SJSA1 (cell line): ENCODE measurements at regions not wholly inside any gene's neighbourhood (a gene's known extent, or its start where the extent isn't known, plus 50 kb on each side); places are given as distances from the start of the nearest gene placed in this dataset.

Experiments used
- DNase-seq, 2 experiments: peaks; one replicate each; pipeline ENCODE4 v3.0.0-alpha.2; 2015 to 2020; ENCODE audit warnings: low spot score in 2 of 2, low read depth in 1 of 2
- H3K27ac ChIP-seq: fragments of 250-450 bp; sonication (Bioruptor Pico); 2 replicates; pipeline ENCODE4 v1.5.1; 2020; ENCODE audit warnings: mild to moderate bottlenecking, moderate library complexity
- H3K27me3 ChIP-seq: fragments of 250-450 bp; sonication (Bioruptor Pico); replicated peaks from 2 replicates; pipeline ENCODE4 v1.5.1; 2020; ENCODE audit warnings: mild to moderate bottlenecking, moderate library complexity
- H3K36me3 ChIP-seq: fragments of 250-450 bp; sonication (Bioruptor Pico); 2 replicates; pipeline ENCODE4 v1.5.1; 2020; ENCODE audit warnings: mild to moderate bottlenecking
- H3K4me1 ChIP-seq: fragments of 250-450 bp; sonication (Bioruptor Pico); replicated peaks from 2 replicates; pipeline ENCODE4 v1.6.1; 2021; ENCODE audit warnings: mild to moderate bottlenecking
- H3K4me3 ChIP-seq: fragments of 250-450 bp; sonication (Bioruptor Pico); 2 replicates; pipeline ENCODE4 v1.5.1; 2020; ENCODE audit warnings: mild to moderate bottlenecking
- H3K9me3 ChIP-seq: fragments of 250-450 bp; sonication (Bioruptor Pico); replicated peaks from 2 replicates; pipeline ENCODE4 v1.5.1; 2020; ENCODE audit warnings: mild to moderate bottlenecking

GRCh38 chr4:13844740-13845139 is 217.2 kb upstream of the BOD1L1 start:
- no peak overlapping the region for H3K4me3 ChIP-seq
- H3K36me3 ChIP-seq = no peaks in the 10 kb centered on the region
- no peaks in the 10 kb centered on the region for H3K4me1 ChIP-seq
- no peak for DNase-seq
- H3K27ac ChIP-seq = no peak overlapping the region
- H3K27me3 ChIP-seq = no peaks in the 10 kb centered on the region
- no peaks in the 10 kb centered on the region for H3K9me3 ChIP-seq

- H3K4me1 ChIP-seq = no peaks in the 10 kb centered on the region
- DNase-seq = no peak
- H3K27ac ChIP-seq = no peak overlapping the region
- H3K36me3 ChIP-seq = no peaks in the 10 kb centered on the region
- H3K4me3 ChIP-seq = no peak overlapping the region
- H3K9me3 ChIP-seq = no peaks in the 10 kb centered on the region
- H3K27me3 ChIP-seq = no peaks in the 10 kb centered on the region
Observed at GRCh38 chr4:13849778-13850177, 222.3 kb upstream of the BOD1L1 start.

GRCh38 chr4:13851085-13851940 is 223.8 kb upstream of the BOD1L1 start:
- H3K27ac ChIP-seq = no peak overlapping the region
- H3K4me3 ChIP-seq = no peak overlapping the region
- no peaks in the 10 kb centered on the region for H3K27me3 ChIP-seq
- H3K4me1 ChIP-seq = no peaks in the 10 kb centered on the region
- no peaks in the 10 kb centered on the region for H3K9me3 ChIP-seq
- DNase-seq = no peak
- H3K36me3 ChIP-seq = no peaks in the 10 kb centered on the region

- H3K4me3 ChIP-seq = no peak overlapping the region
- no peaks in the 10 kb centered on the region for H3K4me1 ChIP-seq
- H3K27me3 ChIP-seq = no peaks in the 10 kb centered on the region
- H3K9me3 ChIP-seq = no peaks in the 10 kb centered on the region
- H3K36me3 ChIP-seq = no peaks in the 10 kb centered on the region
- no peak overlapping the region for H3K27ac ChIP-seq
- DNase-seq = no peak
Observed at GRCh38 chr4:13852411-13852810, 224.9 kb upstream of the BOD1L1 start.

GRCh38 chr4:13856387-13856786 is 228.9 kb upstream of the BOD1L1 start:
- H3K4me3 ChIP-seq = no peak overlapping the region
- no peak overlapping the region for H3K27ac ChIP-seq
- H3K4me1 ChIP-seq = no peaks in the 10 kb centered on the region
- no peaks in the 10 kb centered on the region for H3K36me3 ChIP-seq
- no peaks in the 10 kb centered on the region for H3K9me3 ChIP-seq
- no peaks in the 10 kb centered on the region for H3K27me3 ChIP-seq
- DNase-seq = no peak

- Histone ChIP-seq H3K27ac (no peak overlapping the region), H3K27me3 (no peaks in the 10 kb centered on the region), H3K4me3 (no peak overlapping the region), H3K9me3 (no peaks in the 10 kb centered on the region), H3K36me3 (no peaks in the 10 kb centered on the region), H3K4me1 (no peaks in the 10 kb centered on the region)
- DNase-seq = no peak
Observed at GRCh38 chr4:13857397-13857796, 229.9 kb upstream of the BOD1L1 start.

- H3K27me3 ChIP-seq = no peaks in the 10 kb centered on the region
- DNase-seq = no peak
- H3K36me3 ChIP-seq = no peaks in the 10 kb centered on the region
- H3K27ac ChIP-seq = no peak overlapping the region
- H3K4me1 ChIP-seq = no peaks in the 10 kb centered on the region
- no peak overlapping the region for H3K4me3 ChIP-seq
- no peaks in the 10 kb centered on the region for H3K9me3 ChIP-seq
Observed at GRCh38 chr4:13857800-13858199, 230.3 kb upstream of the BOD1L1 start.

- no peaks in the 10 kb centered on the region for H3K4me1 ChIP-seq
- H3K4me3 ChIP-seq = no peak overlapping the region
- H3K27me3 ChIP-seq = no peaks in the 10 kb centered on the region
- no peak for DNase-seq
- no peaks in the 10 kb centered on the region for H3K36me3 ChIP-seq
- H3K9me3 ChIP-seq = no peaks in the 10 kb centered on the region
- no peak overlapping the region for H3K27ac ChIP-seq
Observed at GRCh38 chr4:13859423-13859822, 231.9 kb upstream of the BOD1L1 start.

- Histone ChIP-seq H3K4me3 (no peak overlapping the region), H3K36me3 (no peaks in the 10 kb centered on the region), H3K27ac (no peak overlapping the region), H3K9me3 (no peaks in the 10 kb centered on the region), H3K27me3 (no peaks in the 10 kb centered on the region), H3K4me1 (no peaks in the 10 kb centered on the region)
- no peak for DNase-seq
Observed at GRCh38 chr4:13860126-13860525, 232.6 kb upstream of the BOD1L1 start.

GRCh38 chr4:13865871-13866669 is 238.5 kb upstream of the BOD1L1 start:
- Histone ChIP-seq H3K4me3 (no peak overlapping the region), H3K9me3 (no peaks in the 10 kb centered on the region), H3K27ac (no peak overlapping the region), H3K4me1 (no peaks in the 10 kb centered on the region), H3K36me3 (no peaks in the 10 kb centered on the region), H3K27me3 (no peaks in the 10 kb centered on the region)
- DNase-seq = no peak

- Histone ChIP-seq H3K27me3 (no peaks in the 10 kb centered on the region), H3K4me1 (no peaks in the 10 kb centered on the region), H3K36me3 (no peaks in the 10 kb centered on the region), H3K27ac (no peak overlapping the region), H3K4me3 (no peak overlapping the region), H3K9me3 (no peaks in the 10 kb centered on the region)
- DNase-seq = no peak
Observed at GRCh38 chr4:13866881-13867280, 239.4 kb upstream of the BOD1L1 start.

- Histone ChIP-seq H3K36me3 (no peaks in the 10 kb centered on the region), H3K4me3 (no peak overlapping the region), H3K9me3 (no peaks in the 10 kb centered on the region), H3K27me3 (no peaks in the 10 kb centered on the region), H3K4me1 (no peaks in the 10 kb centered on the region), H3K27ac (no peak overlapping the region)
- no peak for DNase-seq
Observed at GRCh38 chr4:13872155-13872554, 244.6 kb upstream of the BOD1L1 start.

GRCh38 chr4:13872955-13873354 is 245.4 kb upstream of the BOD1L1 start:
- no peaks in the 10 kb centered on the region for H3K4me1 ChIP-seq
- H3K9me3 ChIP-seq = no peaks in the 10 kb centered on the region
- no peak for DNase-seq
- no peak overlapping the region for H3K4me3 ChIP-seq
- H3K27me3 ChIP-seq = no peaks in the 10 kb centered on the region
- H3K27ac ChIP-seq = no peak overlapping the region
- H3K36me3 ChIP-seq = no peaks in the 10 kb centered on the region

GRCh38 chr4:13875181-13875580 is 247.7 kb upstream of the BOD1L1 start:
- no peak overlapping the region for H3K4me3 ChIP-seq
- H3K9me3 ChIP-seq = no peaks in the 10 kb centered on the region
- no peak for DNase-seq
- H3K27me3 ChIP-seq = no peaks in the 10 kb centered on the region
- no peak overlapping the region for H3K27ac ChIP-seq
- no peaks in the 10 kb centered on the region for H3K36me3 ChIP-seq
- no peaks in the 10 kb centered on the region for H3K4me1 ChIP-seq
